ENCODE measurements at regions not wholly inside any gene's neighbourhood (a gene's known extent, or its start where the extent isn't known, plus 50 kb on each side); places are given as distances from the start of the nearest gene placed in this dataset.

DNA sequence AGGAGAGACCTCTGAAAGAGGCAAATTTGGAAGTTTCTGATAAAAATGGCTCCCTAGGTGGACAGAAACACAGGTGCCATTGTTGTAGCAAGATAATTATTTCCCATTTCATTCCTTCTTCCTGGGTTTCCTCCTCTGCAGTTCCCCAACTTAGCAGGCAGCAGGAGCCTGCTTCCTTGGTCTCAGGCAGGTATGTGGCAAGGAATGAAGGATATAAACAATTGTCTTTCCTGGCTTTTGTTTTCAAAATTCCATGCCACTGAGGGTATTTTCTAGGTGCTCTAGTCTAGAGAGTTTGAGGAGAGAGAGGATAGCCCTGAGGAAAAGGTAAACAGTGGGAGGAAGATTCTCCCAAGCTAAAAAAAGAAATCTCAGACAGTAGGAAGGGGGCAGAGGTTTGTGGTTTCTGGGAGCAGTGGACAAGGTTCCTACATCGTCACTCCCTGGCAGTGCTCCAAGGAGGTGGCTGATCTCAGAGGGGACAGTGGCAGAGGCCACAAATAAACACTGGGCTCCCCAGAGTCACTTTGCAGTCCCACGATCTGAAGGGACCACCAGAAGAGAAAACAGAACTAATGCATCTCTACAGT is 82.6 kb upstream of the IGF1 start:
- H3K9me3 ChIP-seq: peaks cover 0 to 10% (median 0%) of the 10 kb centered on the region in 11 donors
- H3K27me3 ChIP-seq: peaks cover 0 to 4% (median 0%) of the 10 kb centered on the region in 7 donors
- TF ChIP-seq, protein P1, sequence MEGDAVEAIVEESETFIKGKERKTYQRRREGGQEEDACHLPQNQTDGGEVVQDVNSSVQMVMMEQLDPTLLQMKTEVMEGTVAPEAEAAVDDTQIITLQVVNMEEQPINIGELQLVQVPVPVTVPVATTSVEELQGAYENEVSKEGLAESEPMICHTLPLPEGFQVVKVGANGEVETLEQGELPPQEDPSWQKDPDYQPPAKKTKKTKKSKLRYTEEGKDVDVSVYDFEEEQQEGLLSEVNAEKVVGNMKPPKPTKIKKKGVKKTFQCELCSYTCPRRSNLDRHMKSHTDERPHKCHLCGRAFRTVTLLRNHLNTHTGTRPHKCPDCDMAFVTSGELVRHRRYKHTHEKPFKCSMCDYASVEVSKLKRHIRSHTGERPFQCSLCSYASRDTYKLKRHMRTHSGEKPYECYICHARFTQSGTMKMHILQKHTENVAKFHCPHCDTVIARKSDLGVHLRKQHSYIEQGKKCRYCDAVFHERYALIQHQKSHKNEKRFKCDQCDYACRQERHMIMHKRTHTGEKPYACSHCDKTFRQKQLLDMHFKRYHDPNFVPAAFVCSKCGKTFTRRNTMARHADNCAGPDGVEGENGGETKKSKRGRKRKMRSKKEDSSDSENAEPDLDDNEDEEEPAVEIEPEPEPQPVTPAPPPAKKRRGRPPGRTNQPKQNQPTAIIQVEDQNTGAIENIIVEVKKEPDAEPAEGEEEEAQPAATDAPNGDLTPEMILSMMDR (IDR thresholded peaks at IDR 0.05): no peak
- intact Hi-C loops (cut with DNase I): no loop called here
- H3K36me3 ChIP-seq: no peaks in the 10 kb centered on the region
- ATAC-seq: no peak
- WGBS, 2 donors: 23 to 31% methylated on average over 2 of the region's 2 CpGs
- H3K4me3 ChIP-seq: no peak overlapping the region
- no peak for DNase-seq
- no peak overlapping the region for H3K27ac ChIP-seq
- no peaks in the 10 kb centered on the region for H3K4me1 ChIP-seq

DNA sequence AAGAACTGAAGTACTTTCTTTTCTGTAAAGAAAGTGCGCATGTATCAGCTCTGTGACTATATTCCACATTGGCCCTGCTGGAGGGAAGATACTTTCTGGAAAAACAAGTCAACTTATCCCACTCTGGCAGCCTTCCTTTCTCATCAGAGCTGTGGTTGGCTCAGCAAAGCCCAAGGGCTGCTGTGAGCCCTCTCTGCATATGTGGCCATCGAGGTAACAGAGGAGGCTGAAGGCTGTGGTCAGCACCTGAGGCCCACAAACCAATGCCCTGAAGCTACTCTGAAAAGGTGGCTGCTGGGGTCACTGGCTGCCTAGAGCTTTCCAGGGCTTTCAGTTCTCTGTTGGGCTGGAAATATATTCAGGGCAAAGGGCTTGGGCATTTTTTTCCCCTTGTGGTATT is 70.8 kb upstream of the IGF1 start:
- TF ChIP-seq, protein P1 (IDR thresholded peaks at IDR 0.05): no peak
- Histone ChIP-seq H3K4me1 (peaks cover 0 to 5% (median 0%) of the 10 kb centered on the region in 9 donors), H3K27me3 (no peaks in the 10 kb centered on the region), H3K36me3 (no peaks in the 10 kb centered on the region), H3K27ac (no peak overlapping the region), H3K4me3 (no peak overlapping the region), H3K9me3 (no peaks in the 10 kb centered on the region)
- DNase-seq (no peak), ATAC-seq (no peak)
- WGBS, 2 donors: 80 to 81% methylated on average over 2 of the region's 2 CpGs
- intact Hi-C loops (cut with DNase I): no loop called here

DNA sequence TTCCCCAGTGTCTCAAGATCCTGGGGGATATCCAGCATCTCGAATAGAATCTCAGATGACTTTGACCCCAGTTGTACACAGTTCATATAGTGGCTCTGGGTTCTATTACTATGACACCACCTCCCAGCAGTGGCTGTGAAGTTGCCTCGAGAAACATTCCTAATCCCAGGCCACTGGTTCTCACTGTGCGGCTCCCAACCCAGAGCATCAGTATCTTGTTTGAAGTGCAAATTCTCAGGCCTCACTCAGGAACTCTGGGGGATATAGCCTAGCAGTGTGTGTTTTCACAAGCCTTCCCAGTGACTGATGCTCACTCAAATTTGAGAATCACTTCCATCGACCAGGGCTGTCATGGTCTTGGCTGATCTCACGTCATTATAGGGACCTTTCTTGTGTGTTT is 69.3 kb upstream of the IGF1 start:
- no peak for ATAC-seq
- no peak for DNase-seq
- Histone ChIP-seq H3K4me3 (no peak overlapping the region), H3K4me1 (peaks cover 0 to 5% (median 0%) of the 10 kb centered on the region in 9 donors), H3K27ac (no peak overlapping the region), H3K9me3 (no peaks in the 10 kb centered on the region), H3K36me3 (no peaks in the 10 kb centered on the region), H3K27me3 (no peaks in the 10 kb centered on the region)
- intact Hi-C loops (cut with DNase I): no loop called here
- TF ChIP-seq, protein P1 (IDR thresholded peaks at IDR 0.05): no peak
- 51 to 52% methylated on average over 5 of the region's 5 CpGs for WGBS, 2 donors

DNA sequence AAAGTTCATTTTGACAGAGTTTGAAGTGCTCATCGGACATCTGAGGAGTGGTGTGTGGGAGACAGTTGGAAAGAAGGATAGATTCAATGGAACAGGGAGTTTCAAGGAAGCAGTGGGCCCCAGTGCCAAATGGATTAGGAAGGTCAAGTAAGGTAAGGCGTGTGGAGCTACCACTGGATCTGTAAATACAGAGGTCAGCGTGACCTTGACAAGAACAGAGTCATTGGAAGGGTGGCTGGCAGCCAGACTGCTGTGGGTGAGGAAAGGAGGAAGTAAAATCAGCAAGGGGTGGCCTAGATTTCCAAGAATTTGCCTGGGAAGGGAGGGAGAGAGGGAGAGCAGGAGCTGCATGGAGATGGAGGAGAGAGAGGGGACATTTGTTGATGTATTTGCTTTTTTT is 68.2 kb upstream of the IGF1 start:
- ATAC-seq: peak in 6 of 8 donors; percentile 18 to 74 (median 66)
- DNase-seq: peak; percentile 15 to 58

More for the DNA sequence above, 68.2 kb upstream of the IGF1 start:
- Histone ChIP-seq H3K4me3 (no peak overlapping the region), H3K4me1 (peaks cover 0 to 5% (median 0%) of the 10 kb centered on the region in 9 donors), H3K27me3 (no peaks in the 10 kb centered on the region), H3K36me3 (no peaks in the 10 kb centered on the region), H3K27ac (no peak overlapping the region), H3K9me3 (no peaks in the 10 kb centered on the region)
- TF ChIP-seq, protein P1 (IDR thresholded peaks at IDR 0.05): no peak
- intact Hi-C loops (cut with DNase I): no loop called here
- 37 to 51% methylated on average over 3 of the region's 3 CpGs for WGBS, 2 donors
